GM12878 (cell line): ENCODE measurements at regions not wholly inside any gene's neighbourhood (a gene's known extent, or its start where the extent isn't known, plus 50 kb on each side); places are given as distances from the start of the nearest gene placed in this dataset.

Experiments
- ATAC-seq: fragments of 200-7000 bp; cut with Tn5 transposase; 3 replicates; pipeline ENCODE4 v1.9.1; 2020; ENCODE audit warnings: mild to moderate bottlenecking, moderate library complexity
- BruUV-seq: library from RNA; stranded (reverse); fragments of 400-500 nt; replicated peaks from 2 replicates; lab custom pipeline; 2021; lab: Mats Ljungman, UMichigan
- CTCF ChIA-PET: fragments of 300-600 bp; sonication (Branson Sonifier 250); formaldehyde crosslinking; extraction: SDS; loops from one replicate; lab custom pipeline; 2021; ENCODE audit warnings: inconsistent platforms; lab: Yijun Ruan, JAX
- POLR2A ChIA-PET: fragments of 350-600 bp; formaldehyde crosslinking; extraction: SDS; loops from one replicate; lab custom pipeline; 2021; ENCODE audit warnings: inconsistent platforms; lab: Charles Lee
- RAD21 ChIA-PET: fragments of 300-600 bp; sonication (Branson Sonifier 250); formaldehyde crosslinking; loops from one replicate; lab custom pipeline; 2023; ENCODE audit warnings: antibody characterized with exemption; ENCODE audit not compliant: unreplicated experiment; lab: Charles Lee
- SMC1A ChIA-PET: fragments of 300-600 bp; sonication (Branson Sonifier 250); formaldehyde crosslinking; loops from one replicate; lab custom pipeline; 2023; ENCODE audit not compliant: unreplicated experiment, uncharacterized antibody; lab: Charles Lee
- DNase-seq: peaks from one replicate; pipeline ENCODE4 v3.0.0-alpha.2; 2011; ENCODE audit warnings: low read depth, low spot score
- FAIRE-seq: peaks from 3 replicates; lab custom pipeline; 2011; peaks lifted over from hg19 to GRCh38; lab: Jason Lieb, UNC
- H2AFZ ChIP-seq: 2 replicates; pipeline ENCODE4 v1.6.0; 2011; ENCODE audit warnings: low read depth, low read length, control low read depth; ENCODE audit not compliant: control insufficient read depth
- H3K27ac ChIP-seq: 2 replicates; pipeline ENCODE4 v1.5.1; 2011; ENCODE audit warnings: control low read depth; ENCODE audit not compliant: control insufficient read depth, insufficient read depth
- H3K27me3 ChIP-seq, 2 experiments: replicated peaks in 1 of 2; 2 replicates each; pipeline versions ENCODE4 v1.6.0 to v1.6.1; 2011; ENCODE audit warnings: low read length in 1 of 2; ENCODE audit not compliant: control insufficient read depth in 2 of 2, insufficient read depth in 2 of 2
- H3K36me3 ChIP-seq, 2 experiments: 2 replicates each; pipeline ENCODE4 v1.5.1; 2011; ENCODE audit warnings: low read length in 1 of 2; ENCODE audit not compliant: control insufficient read depth in 2 of 2, insufficient read depth in 2 of 2
- H3K4me1 ChIP-seq: 2 replicates; pipeline ENCODE4 v1.6.1; 2011; ENCODE audit warnings: mild to moderate bottlenecking, low read length, moderate library complexity, mixed read lengths; ENCODE audit not compliant: control insufficient read depth, insufficient read depth
- H3K4me2 ChIP-seq: 2 replicates; pipeline ENCODE4 v1.6.0; 2011; ENCODE audit warnings: control low read depth; ENCODE audit not compliant: control insufficient read depth, insufficient read depth
- H3K4me3 ChIP-seq: fragments of 200-600 bp; sonication (generic); 2 replicates; pipeline ENCODE4 v1.5.1; 2016
- H3K79me2 ChIP-seq: 2 replicates; pipeline ENCODE4 v1.6.0; 2011; ENCODE audit warnings: low read length; ENCODE audit not compliant: control insufficient read depth, insufficient read depth
- H3K9ac ChIP-seq: 2 replicates; pipeline ENCODE4 v1.8.0; 2011; ENCODE audit warnings: low read length, control low read depth, mixed read lengths; ENCODE audit not compliant: control insufficient read depth, insufficient read depth
- H3K9me3 ChIP-seq: replicated peaks from 3 replicates; pipeline ENCODE4 v1.5.1; 2011; ENCODE audit warnings: mild to moderate bottlenecking, low read length; ENCODE audit not compliant: control insufficient read depth, insufficient read depth
- H4K20me1 ChIP-seq: 2 replicates; pipeline ENCODE4 v1.6.0; 2011; ENCODE audit not compliant: control insufficient read depth, insufficient read depth
- ATF7 ChIP-seq: fragments of 450-650 bp; IDR thresholded peaks from 2 replicates; pipeline ENCODE4 v1.6.1; 2016; ENCODE audit warnings: low read depth, mild to moderate bottlenecking
- BACH1 ChIP-seq: fragments of 450-650 bp; IDR thresholded peaks from 2 replicates; pipeline ENCODE4 v1.6.1; 2017; ENCODE audit warnings: mild to moderate bottlenecking, borderline replicate concordance
- CBFB ChIP-seq: IDR thresholded peaks from 2 replicates; pipeline ENCODE4 v1.6.1; 2016; ENCODE audit warnings: antibody characterized with exemption, low read depth
- NFIC ChIP-seq: IDR thresholded peaks from 2 replicates; pipeline ENCODE4 v1.6.1; 2012; ENCODE audit warnings: low read depth, mild to moderate bottlenecking, inconsistent platforms, low read length, moderate library complexity
- POU2F2 ChIP-seq: IDR thresholded peaks from 3 replicates; pipeline ENCODE4 v1.6.1; 2011; ENCODE audit warnings: low read depth, mild to moderate bottlenecking, low read length, borderline replicate concordance
- SMARCA5 ChIP-seq: fragments of 450-650 bp; IDR thresholded peaks from 2 replicates; pipeline ENCODE4 v1.6.1; 2017; ENCODE audit warnings: mild to moderate bottlenecking
- SMC3 ChIP-seq: IDR thresholded peaks from 2 replicates; pipeline ENCODE4 v1.6.1; 2011; ENCODE audit warnings: low read length, improper control_type of control experiment, borderline replicate concordance
- TCF7 ChIP-seq: IDR thresholded peaks from 2 replicates; pipeline ENCODE4 v1.6.1; 2014; ENCODE audit warnings: antibody characterized with exemption, borderline replicate concordance
- ZNF207 ChIP-seq: fragments of 450-650 bp; IDR thresholded peaks from 2 replicates; pipeline ENCODE4 v1.6.1; 2014; ENCODE audit warnings: antibody characterized with exemption, mild to moderate bottlenecking, borderline replicate concordance
- WGBS: methylation state at CpG from one replicate; pipeline ENCODE4 v1.1.6; 2016; ENCODE audit warnings: low lambda C conversion rate; ENCODE audit not compliant: insufficient replicate concordance, insufficient coverage; ENCODE audit errors: missing lambda C conversion rate; 5-methylcytosine and 5-hydroxymethylcytosine counted together
- in situ Hi-C: fragments of 300-500 bp; cut with MboI; formaldehyde crosslinking; loops from 9 replicates; pipeline ENCODE4 v1.14.3; 2018; ENCODE audit warnings: mixed read lengths
- intact Hi-C: fragments of 100-400 bp; cut with micrococcal nuclease; formaldehyde crosslinking; loops from one replicate; pipeline ENCODE4 v1.14.2; 2022; ENCODE audit not compliant: unreplicated experiment
- TF ChIP-seq, protein P1 (sequence below): fragments of 450-650 bp; IDR thresholded peaks from 2 replicates; pipeline ENCODE4 v1.6.1; 2017; ENCODE audit warnings: antibody characterized with exemption, mild to moderate bottlenecking, moderate library complexity

DNA sequence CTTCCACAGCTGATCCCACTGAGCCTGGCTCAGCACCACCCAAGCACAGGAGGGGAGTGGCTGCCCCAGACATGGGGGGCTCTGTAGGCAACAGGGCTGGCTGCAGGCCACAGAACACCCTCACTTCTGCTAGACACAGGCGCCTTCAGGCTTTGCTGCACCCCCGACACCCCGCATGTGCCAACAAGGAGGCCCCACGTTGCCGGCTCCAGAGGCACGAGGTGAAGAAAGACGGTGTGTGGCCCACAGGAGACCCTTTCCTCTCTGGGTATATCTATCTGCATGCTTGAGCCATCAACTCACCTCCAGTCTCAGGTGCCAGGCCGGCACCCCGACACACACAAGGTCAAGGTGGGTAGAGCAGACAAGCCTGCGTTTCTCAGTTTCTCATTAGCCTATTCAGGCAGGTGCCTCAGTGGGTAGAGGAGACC lies 158.3 kb downstream of the DLL1 start:
- RAD21 ChIA-PET: no interaction called here

More for the DNA sequence above, 158.3 kb downstream of the DLL1 start:
- H4K20me1 ChIP-seq: no peaks in the 10 kb centered on the region
- ATAC-seq (no peak), FAIRE-seq (no peak), DNase-seq (no peak)
- in situ Hi-C loops (no loop called here), intact Hi-C loops (no loop called here)
- no peaks in the 10 kb centered on the region for H3K79me2 ChIP-seq
- TF ChIP-seq BACH1 (no peak), ATF7 (no peak), CBFB (no peak), SMARCA5 (no peak), NFIC (no peak), SMC3 (no peak), ZNF207 (no peak), TCF7 (no peak), POU2F2 (no peak)
- TF ChIP-seq, protein P1, sequence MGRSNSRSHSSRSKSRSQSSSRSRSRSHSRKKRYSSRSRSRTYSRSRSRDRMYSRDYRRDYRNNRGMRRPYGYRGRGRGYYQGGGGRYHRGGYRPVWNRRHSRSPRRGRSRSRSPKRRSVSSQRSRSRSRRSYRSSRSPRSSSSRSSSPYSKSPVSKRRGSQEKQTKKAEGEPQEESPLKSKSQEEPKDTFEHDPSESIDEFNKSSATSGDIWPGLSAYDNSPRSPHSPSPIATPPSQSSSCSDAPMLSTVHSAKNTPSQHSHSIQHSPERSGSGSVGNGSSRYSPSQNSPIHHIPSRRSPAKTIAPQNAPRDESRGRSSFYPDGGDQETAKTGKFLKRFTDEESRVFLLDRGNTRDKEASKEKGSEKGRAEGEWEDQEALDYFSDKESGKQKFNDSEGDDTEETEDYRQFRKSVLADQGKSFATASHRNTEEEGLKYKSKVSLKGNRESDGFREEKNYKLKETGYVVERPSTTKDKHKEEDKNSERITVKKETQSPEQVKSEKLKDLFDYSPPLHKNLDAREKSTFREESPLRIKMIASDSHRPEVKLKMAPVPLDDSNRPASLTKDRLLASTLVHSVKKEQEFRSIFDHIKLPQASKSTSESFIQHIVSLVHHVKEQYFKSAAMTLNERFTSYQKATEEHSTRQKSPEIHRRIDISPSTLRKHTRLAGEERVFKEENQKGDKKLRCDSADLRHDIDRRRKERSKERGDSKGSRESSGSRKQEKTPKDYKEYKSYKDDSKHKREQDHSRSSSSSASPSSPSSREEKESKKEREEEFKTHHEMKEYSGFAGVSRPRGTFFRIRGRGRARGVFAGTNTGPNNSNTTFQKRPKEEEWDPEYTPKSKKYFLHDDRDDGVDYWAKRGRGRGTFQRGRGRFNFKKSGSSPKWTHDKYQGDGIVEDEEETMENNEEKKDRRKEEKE: no peak
- H3K4me3 ChIP-seq: no peak overlapping the region
- ChIA-PET SMC1A (no interaction called here), CTCF (no interaction called here), POLR2A (no interaction called here)
- H3K4me1 ChIP-seq: no peaks in the 10 kb centered on the region
- H3K36me3 ChIP-seq: no peaks in the 10 kb centered on the region
- no peak overlapping the region for H3K9ac ChIP-seq
- H3K27me3 ChIP-seq: no peaks in the 10 kb centered on the region
- H3K9me3 ChIP-seq: no peaks in the 10 kb centered on the region; the same call in 2 of the 3 replicates
- no TSS peak for BruUV-seq
- no peak overlapping the region for H3K4me2 ChIP-seq
- no peak overlapping the region for H2AFZ ChIP-seq
- whole genome bisulfite sequencing: 50% methylated on average over 10 of the region's 10 CpGs
- H3K27ac ChIP-seq: no peak overlapping the region
